Endothelial cell of umbilical vein (primary cell): ENCODE measurements at regions not wholly inside any gene's neighbourhood (a gene's known extent, or its start where the extent isn't known, plus 50 kb on each side); places are given as distances from the start of the nearest gene placed in this dataset.

ENCODE experiments used
- BruUV-seq: library from RNA; stranded (reverse); fragments of 400-500 nt; replicated peaks from 2 replicates; lab custom pipeline; 2021; lab: Mats Ljungman, UMichigan
- CTCF ChIA-PET: fragments of 300-600, 350-600 bp; sonication (Branson Sonifier 250); formaldehyde crosslinking; loops from one replicate; lab custom pipeline; 2021; ENCODE audit warnings: antibody characterized with exemption, inconsistent platforms; lab: Charles Lee
- POLR2A ChIA-PET: fragments of 300-600, 350-600 bp; sonication (Branson Sonifier 250); formaldehyde crosslinking; loops from one replicate; lab custom pipeline; 2021; ENCODE audit warnings: antibody characterized with exemption, inconsistent platforms; lab: Charles Lee
- DNase-seq: peaks from one replicate; pipeline ENCODE4 v3.0.0-alpha.2; 2011; ENCODE audit warnings: low read depth, low spot score
- FAIRE-seq: peaks from 2 replicates; lab custom pipeline; 2011; peaks lifted over from hg19 to GRCh38; lab: Jason Lieb, UNC
- H2AFZ ChIP-seq: 2 replicates; pipeline ENCODE4 v1.6.0; 2012; ENCODE audit warnings: low read depth, low read length, control low read depth, inconsistent platforms
- H3K27ac ChIP-seq: 2 replicates; pipeline ENCODE4 v1.5.1; 2011; ENCODE audit warnings: low read depth, mild to moderate bottlenecking, control low read depth, low read length, moderate library complexity; ENCODE audit not compliant: insufficient read depth
- H3K27me3 ChIP-seq, 2 experiments: 2 replicates each; pipeline versions ENCODE4 v1.6.0 to v1.6.1; 2011; ENCODE audit warnings: low read length in 2 of 2, mixed read lengths in 1 of 2; ENCODE audit not compliant: control insufficient read depth in 2 of 2, insufficient read depth in 2 of 2
- H3K36me3 ChIP-seq, 2 experiments: 2 replicates in 1 of 2; 3 replicates in 1 of 2; pipeline ENCODE4 v1.5.1; 2011; ENCODE audit warnings: low read length in 2 of 2, mild to moderate bottlenecking in 1 of 2, moderate library complexity in 1 of 2; ENCODE audit not compliant: control insufficient read depth in 2 of 2, insufficient read depth in 2 of 2; ENCODE audit errors: extremely low read depth in 1 of 2
- H3K4me1 ChIP-seq: 3 replicates; pipeline ENCODE4 v1.5.1; 2011; ENCODE audit warnings: mild to moderate bottlenecking, low read length; ENCODE audit not compliant: control insufficient read depth, insufficient read depth; ENCODE audit errors: extremely low read depth
- H3K4me2 ChIP-seq: 2 replicates; pipeline ENCODE4 v1.6.1; 2011; ENCODE audit warnings: low read length, control low read depth, mixed read lengths; ENCODE audit not compliant: insufficient read depth
- H3K4me3 ChIP-seq, 3 experiments: fragments of 200-600 bp in 1 of 3; sonication (generic), shearing (Covaris generic) in 1 of 3; replicated peaks in 1 of 3; 2 replicates each; pipeline ENCODE4 v1.5.1; 2011 to 2016; ENCODE audit warnings: control low read depth in 3 of 3, low read length in 3 of 3, mild to moderate bottlenecking in 2 of 3, inconsistent platforms in 1 of 3, low read depth in 1 of 3, moderate library complexity in 1 of 3; ENCODE audit not compliant: insufficient read depth in 1 of 3
- H3K79me2 ChIP-seq: 2 replicates; pipeline ENCODE4 v1.6.0; 2012; ENCODE audit warnings: low read length, inconsistent platforms; ENCODE audit not compliant: control insufficient read depth, insufficient read depth
- H3K9ac ChIP-seq: replicated peaks from 2 replicates; pipeline ENCODE3; 2011; ENCODE audit warnings: low read length, control low read depth; ENCODE audit not compliant: insufficient read depth; ENCODE audit errors: extremely low read depth
- H3K9me1 ChIP-seq: replicated peaks from 3 replicates; pipeline ENCODE4 v1.6.0; 2011; ENCODE audit warnings: mild to moderate bottlenecking, low read length; ENCODE audit not compliant: control insufficient read depth, insufficient read depth; ENCODE audit errors: extremely low read depth
- H3K9me3 ChIP-seq: replicated peaks from 2 replicates; pipeline ENCODE4 v1.5.1; 2012; ENCODE audit warnings: low read length, inconsistent platforms; ENCODE audit not compliant: control insufficient read depth, insufficient read depth
- H4K20me1 ChIP-seq: replicated peaks from 2 replicates; pipeline ENCODE3; 2011; ENCODE audit warnings: mild to moderate bottlenecking, low read length; ENCODE audit not compliant: control insufficient read depth, insufficient read depth; ENCODE audit errors: extremely low read depth
- CTCF ChIP-seq, 2 donors: IDR thresholded peaks; 1 replicate in 1 of 2; 2 replicates in 1 of 2; pipeline ENCODE4 v1.5.1; 2011; ENCODE audit warnings: low read length in 2 of 2, mild to moderate bottlenecking in 2 of 2, moderate library complexity in 2 of 2, control low read depth in 1 of 2, inconsistent platforms in 1 of 2, low read depth in 1 of 2; ENCODE audit not compliant: insufficient read depth in 1 of 2; ENCODE audit errors: extremely low read depth in 1 of 2
- EZH2 ChIP-seq: IDR thresholded peaks from 2 replicates; pipeline ENCODE4 v1.6.1; 2012; ENCODE audit warnings: borderline replicate concordance, low read depth, mild to moderate bottlenecking, moderate library complexity, low read length, inconsistent platforms; ENCODE audit not compliant: severe bottlenecking
- FOS ChIP-seq: IDR thresholded peaks from 2 replicates; pipeline ENCODE4 v1.6.1; 2011; ENCODE audit warnings: mild to moderate bottlenecking, low read length, moderate library complexity, borderline replicate concordance; ENCODE audit not compliant: insufficient read depth
- GATA2 ChIP-seq: IDR thresholded peaks from 2 replicates; pipeline ENCODE4 v1.7.0; 2011; ENCODE audit warnings: low read depth, mild to moderate bottlenecking, moderate library complexity, mixed read lengths, low read length; ENCODE audit not compliant: insufficient read length, insufficient read depth
- MAX ChIP-seq: IDR thresholded peaks from 2 replicates; pipeline ENCODE4 v1.6.1; 2011; ENCODE audit not compliant: insufficient read depth, insufficient read length
- MYC ChIP-seq: IDR thresholded peaks from one replicate; pipeline ENCODE4 v1.6.1; 2011; ENCODE audit warnings: mild to moderate bottlenecking, low read depth, low read length
- POLR2A ChIP-seq: IDR thresholded peaks from 2 replicates; pipeline ENCODE4 v1.6.1; 2012; ENCODE audit warnings: low read depth, mild to moderate bottlenecking, control low read depth, low read length
- POLR2AphosphoS5 ChIP-seq: IDR thresholded peaks from 2 replicates; pipeline ENCODE4 v1.6.1; 2012; ENCODE audit warnings: low read depth, mild to moderate bottlenecking, control low read depth, low read length, moderate library complexity; ENCODE audit not compliant: insufficient read depth
- dilution Hi-C: fragments of 300-500 bp; cut with MboI; formaldehyde crosslinking; loops from one replicate; pipeline ENCODE4 v1.15.0; 2019; ENCODE audit warnings: low sequenced_read_pairs; ENCODE audit not compliant: extremely low pct_ligation_motif_present
- intact Hi-C: fragments of 100-400 bp; cut with micrococcal nuclease; formaldehyde crosslinking; loops from one replicate; pipeline ENCODE4 v1.10.0; 2022

- no peaks in the 10 kb centered on the region for H3K9me1 ChIP-seq
- H3K9me3 ChIP-seq = no peaks in the 10 kb centered on the region
- dilution Hi-C loops (no loop called here), intact Hi-C loops (no loop called here)
- no peaks in the 10 kb centered on the region for H3K79me2 ChIP-seq
- no peak overlapping the region for H2AFZ ChIP-seq
- no peaks in the 10 kb centered on the region for H3K27me3 ChIP-seq
- no TSS peak for BruUV-seq
- DNase-seq (no peak), FAIRE-seq (no peak)
- H3K36me3 ChIP-seq = no peaks in the 10 kb centered on the region
- no peak overlapping the region for H3K9ac ChIP-seq
- ChIA-PET POLR2A (no interaction called here), CTCF (no interaction called here)
- H3K27ac ChIP-seq = no peak overlapping the region
- H3K4me2 ChIP-seq = no peak overlapping the region
- no peaks in the 10 kb centered on the region for H3K4me1 ChIP-seq
- TF ChIP-seq EZH2 (no peak), MAX (no peak), FOS (no peak), POLR2A (no peak), GATA2 (no peak), MYC (no peak), CTCF (IDR thresholded peaks at IDR 0.05; ENCODE audit: extremely low read depth in 1 of 2, insufficient read depth in 1 of 2, low read depth in 1 of 2, low read length in 2 of 2) (no peak), POLR2AphosphoS5 (no peak)
- no peak overlapping the region for H3K4me3 ChIP-seq
- no peaks in the 10 kb centered on the region for H4K20me1 ChIP-seq
Measured at GRCh38 chr1:87512431-87512830, 183.8 kb downstream of the LMO4 start.
